GM03348 (cell line): ENCODE measurements at regions not wholly inside any gene's neighbourhood (a gene's known extent, or its start where the extent isn't known, plus 50 kb on each side); places are given as distances from the start of the nearest gene placed in this dataset.
"Not testable (repeated sequence)": the region's sequence is repeated elsewhere in the genome, so short reads cannot be mapped to it uniquely, and the experiment has no call there.

ENCODE experiments used
- DNase-seq: peaks from one replicate; pipeline ENCODE4 v3.0.0; 2012; ENCODE audit warnings: low spot score

- no peak for DNase-seq
Measured at GRCh38 chr2:8426550-8426949, 255.3 kb upstream of the ID2 start.

GRCh38 chr2:8427211-8427610, 254.6 kb upstream of the ID2 start:
- DNase-seq, result no peak

GRCh38 chr2:8430628-8431027, 251.2 kb upstream of the ID2 start:
- no peak for DNase-seq

- no peak for DNase-seq
Measured at GRCh38 chr2:8431446-8432125, 250.3 kb upstream of the ID2 start.

GRCh38 chr2:8432706-8433336, 249.0 kb upstream of the ID2 start:
- no peak for DNase-seq

- DNase-seq, result no peak
Measured at GRCh38 chr2:8433390-8433789, 248.5 kb upstream of the ID2 start.

GRCh38 chr2:8435608-8436007, 246.2 kb upstream of the ID2 start:
- DNase-seq, result no peak

GRCh38 chr2:8436585-8436984, 245.3 kb upstream of the ID2 start:
- no peak for DNase-seq

- no peak for DNase-seq
Measured at GRCh38 chr2:8437228-8437948, 244.5 kb upstream of the ID2 start.

GRCh38 chr2:8437949-8438400, 243.9 kb upstream of the ID2 start:
- no peak for DNase-seq

GRCh38 chr2:8438476-8438875, 243.4 kb upstream of the ID2 start:
- DNase-seq, result no peak

GRCh38 chr2:8438996-8439395, 242.9 kb upstream of the ID2 start:
- DNase-seq, result no peak

- no peak for DNase-seq
Measured at GRCh38 chr2:8440029-8440778, 241.7 kb upstream of the ID2 start.

- DNase-seq, result no peak
Measured at GRCh38 chr2:8441371-8441770, 240.5 kb upstream of the ID2 start.

- DNase-seq, result no peak
Measured at GRCh38 chr2:8441986-8442385, 239.9 kb upstream of the ID2 start.

- no peak for DNase-seq
Measured at GRCh38 chr2:8442833-8443486, 238.9 kb upstream of the ID2 start.

- DNase-seq, result no peak
Measured at GRCh38 chr2:8445580-8445979, 236.3 kb upstream of the ID2 start.

GRCh38 chr2:8446751-8447150, 235.1 kb upstream of the ID2 start:
- DNase-seq, result not testable (repeated sequence)

- peak; percentile 68 for DNase-seq
Measured at GRCh38 chr2:8447610-8448221, 234.1 kb upstream of the ID2 start.

GRCh38 chr2:8448824-8449556, 232.9 kb upstream of the ID2 start:
- DNase-seq, result no peak

GRCh38 chr2:8451273-8451672, 230.6 kb upstream of the ID2 start:
- DNase-seq, result no peak
